BLaER1 treated with 17β-estradiol and CSF1 and Interleukin-3, amounts not matched to agents 10 nM and 100 nM (cell line): ENCODE measurements at regions not wholly inside any gene's neighbourhood (a gene's known extent, or its start where the extent isn't known, plus 50 kb on each side); places are given as distances from the start of the nearest gene placed in this dataset.

Experiments
- H3K27ac ChIP-seq, 11 experiments: shearing (Covaris generic); formaldehyde crosslinking; 2 replicates each; pipeline ENCODE4 v1.8.1; 2022
- H3K27me3 ChIP-seq, 11 experiments: shearing (Covaris generic); formaldehyde crosslinking; 2 replicates each; pipeline ENCODE4 v1.8.1; 2022
- H3K36me3 ChIP-seq, 11 experiments: shearing (Covaris generic); formaldehyde crosslinking; 2 replicates each; pipeline ENCODE4 v1.8.1; 2022
- H3K4me1 ChIP-seq, 10 experiments: shearing (Covaris generic); formaldehyde crosslinking; 2 replicates each; pipeline ENCODE4 v1.8.1; 2022
- H3K4me2 ChIP-seq, 11 experiments: shearing (Covaris generic); formaldehyde crosslinking; 2 replicates each; pipeline ENCODE4 v1.8.1; 2022
- H3K4me3 ChIP-seq, 10 experiments: shearing (Covaris generic); formaldehyde crosslinking; 2 replicates each; pipeline ENCODE4 v1.8.1; 2022
- H3K9ac ChIP-seq, 11 experiments: shearing (Covaris generic); formaldehyde crosslinking; 2 replicates each; pipeline ENCODE4 v1.8.1; 2022
- H3K9me3 ChIP-seq, 11 experiments: shearing (Covaris generic); formaldehyde crosslinking; replicated peaks in 1 of 11; 2 replicates each; pipeline ENCODE4 v1.8.1; 2022
- H4K20me1 ChIP-seq, 11 experiments: shearing (Covaris generic); formaldehyde crosslinking; 2 replicates each; pipeline ENCODE4 v1.8.1; 2022
- Cebpa-rat ChIP-seq, 11 experiments: shearing (Covaris generic); IDR thresholded peaks; 2 replicates each; pipeline ENCODE4 v1.8.1; 2022

GRCh38 chr9:134219646-134220060, 55.3 kb upstream of the RNU6ATAC start:
- peaks cover 52 to 100% (median 99%) of the 10 kb centered on the region in 10 experiments for H3K4me1 ChIP-seq
- H3K9ac ChIP-seq: peak overlapping the region in 5 of 11 experiments; percentile 5 to 44 (median 36); a peak in 5 of 22 replicates
- H4K20me1 ChIP-seq: no peaks in the 10 kb centered on the region
- no peaks in the 10 kb centered on the region for H3K9me3 ChIP-seq
- no peaks in the 10 kb centered on the region for H3K36me3 ChIP-seq
- no peak for TF ChIP-seq Cebpa-rat (IDR thresholded peaks at IDR 0.05)
- H3K27ac ChIP-seq: peak overlapping the region in 8 of 11 experiments; percentile 48 to 99 (median 95); a peak in 14 of 22 replicates
- H3K4me3 ChIP-seq: no peak overlapping the region
- H3K27me3 ChIP-seq: no peaks in the 10 kb centered on the region
- peak overlapping the region in 8 of 11 experiments; percentile 82 to 92 (median 86); a peak in 13 of 22 replicates for H3K4me2 ChIP-seq

- Histone ChIP-seq H3K4me3 (no peak overlapping the region), H3K27ac (peak overlapping the region in 8 of 11 experiments; percentile 2 to 97 (median 41); a peak in 16 of 22 replicates), H3K27me3 (no peaks in the 10 kb centered on the region), H4K20me1 (no peaks in the 10 kb centered on the region), H3K4me1 (peaks cover 52 to 100% (median 99%) of the 10 kb centered on the region in 10 experiments), H3K36me3 (no peaks in the 10 kb centered on the region), H3K4me2 (peak overlapping the region in 9 of 11 experiments; percentile 64 to 94 (median 84); a peak in 18 of 22 replicates), H3K9me3 (no peaks in the 10 kb centered on the region), H3K9ac (peak overlapping the region in 4 of 11 experiments; percentile 10 to 32 (median 27); a peak in 4 of 22 replicates)
- no peak for TF ChIP-seq Cebpa-rat (IDR thresholded peaks at IDR 0.05)
Measured at GRCh38 chr9:134220311-134220710, 55.9 kb upstream of the RNU6ATAC start.

GRCh38 chr9:134221273-134222017, 57.1 kb upstream of the RNU6ATAC start:
- H3K27ac ChIP-seq: peak overlapping the region in 8 of 11 experiments; percentile 22 to 97 (median 58); a peak in 14 of 22 replicates
- peak overlapping the region; percentile 32 to 94 (median 83) for H3K4me2 ChIP-seq
- no peak overlapping the region for H3K4me3 ChIP-seq
- H3K36me3 ChIP-seq: no peaks in the 10 kb centered on the region
- H4K20me1 ChIP-seq: no peaks in the 10 kb centered on the region
- no peaks in the 10 kb centered on the region for H3K27me3 ChIP-seq
- peak overlapping the region in 8 of 11 experiments; percentile 16 to 69 (median 41); a peak in 9 of 22 replicates for H3K9ac ChIP-seq
- peaks cover 52 to 100% (median 99%) of the 10 kb centered on the region in 10 experiments for H3K4me1 ChIP-seq
- no peak for TF ChIP-seq Cebpa-rat (IDR thresholded peaks at IDR 0.05)
- no peaks in the 10 kb centered on the region for H3K9me3 ChIP-seq

- Histone ChIP-seq H3K9ac (peak overlapping the region in 8 of 11 experiments; percentile 16 to 69 (median 41); a peak in 11 of 22 replicates), H3K9me3 (no peaks in the 10 kb centered on the region), H3K4me1 (peaks cover 52 to 100% (median 99%) of the 10 kb centered on the region in 10 experiments), H3K27ac (peak overlapping the region in 8 of 11 experiments; percentile 22 to 97 (median 58); a peak in 14 of 22 replicates), H3K27me3 (no peaks in the 10 kb centered on the region), H3K36me3 (no peaks in the 10 kb centered on the region), H3K4me2 (peak overlapping the region; percentile 32 to 94 (median 83)), H3K4me3 (no peak overlapping the region), H4K20me1 (no peaks in the 10 kb centered on the region)
- no peak for TF ChIP-seq Cebpa-rat (IDR thresholded peaks at IDR 0.05)
Measured at GRCh38 chr9:134222018-134222573, 57.7 kb upstream of the RNU6ATAC start.

- Histone ChIP-seq H3K27ac (peak overlapping the region in 8 of 11 experiments; percentile 88 to 96 (median 91); a peak in 14 of 22 replicates), H3K9ac (peak overlapping the region in 5 of 11 experiments; percentile 11 to 76 (median 55); a peak in 6 of 22 replicates), H4K20me1 (no peaks in the 10 kb centered on the region), H3K9me3 (no peaks in the 10 kb centered on the region), H3K4me1 (peaks cover 52 to 100% (median 99%) of the 10 kb centered on the region in 10 experiments), H3K4me2 (peak overlapping the region in 9 of 11 experiments; percentile 85 to 95 (median 92); a peak in 17 of 22 replicates), H3K4me3 (no peak overlapping the region), H3K36me3 (no peaks in the 10 kb centered on the region), H3K27me3 (no peaks in the 10 kb centered on the region)
- TF ChIP-seq Cebpa-rat (IDR thresholded peaks at IDR 0.05): no peak
Measured at GRCh38 chr9:134223091-134223490, 58.7 kb upstream of the RNU6ATAC start.

- Histone ChIP-seq H3K9me3 (no peaks in the 10 kb centered on the region), H3K4me2 (peak overlapping the region in 10 of 11 experiments; percentile 84 to 95 (median 92); a peak in 19 of 22 replicates), H3K4me1 (peaks cover 54 to 100% (median 99%) of the 10 kb centered on the region in 10 experiments), H4K20me1 (no peaks in the 10 kb centered on the region), H3K9ac (peak overlapping the region in 7 of 11 experiments; percentile 47 to 81 (median 73); a peak in 7 of 22 replicates), H3K36me3 (no peaks in the 10 kb centered on the region), H3K27ac (peak overlapping the region in 8 of 11 experiments; percentile 88 to 96 (median 91); a peak in 15 of 22 replicates), H3K27me3 (no peaks in the 10 kb centered on the region), H3K4me3 (no peak overlapping the region)
- TF ChIP-seq Cebpa-rat (IDR thresholded peaks at IDR 0.05): no peak
Measured at GRCh38 chr9:134223591-134224122, 59.3 kb upstream of the RNU6ATAC start.

GRCh38 chr9:134224127-134224526, 59.8 kb upstream of the RNU6ATAC start:
- Histone ChIP-seq H3K4me1 (peaks cover 58 to 100% (median 98%) of the 10 kb centered on the region in 10 experiments), H3K9ac (peak overlapping the region in 8 of 11 experiments; percentile 23 to 82 (median 74); a peak in 9 of 22 replicates), H3K4me3 (peak overlapping the region in 1 of 10 experiments; percentile 2; a peak in 1 of 20 replicates), H3K27ac (peak overlapping the region in 8 of 11 experiments; percentile 88 to 96 (median 91); a peak in 17 of 22 replicates), H4K20me1 (no peaks in the 10 kb centered on the region), H3K9me3 (no peaks in the 10 kb centered on the region), H3K27me3 (no peaks in the 10 kb centered on the region), H3K36me3 (no peaks in the 10 kb centered on the region), H3K4me2 (peak overlapping the region in 10 of 11 experiments; percentile 84 to 95 (median 92); a peak in 19 of 22 replicates)
- no peak for TF ChIP-seq Cebpa-rat (IDR thresholded peaks at IDR 0.05)

- Histone ChIP-seq H3K27me3 (no peaks in the 10 kb centered on the region), H3K4me3 (peak overlapping the region in 1 of 10 experiments; percentile 17; a peak in 1 of 20 replicates), H3K9ac (peak overlapping the region in 8 of 11 experiments; percentile 23 to 82 (median 76); a peak in 11 of 22 replicates), H3K4me2 (peak overlapping the region; percentile 83 to 95 (median 92); a peak in 20 of 22 replicates), H4K20me1 (no peaks in the 10 kb centered on the region), H3K9me3 (no peaks in the 10 kb centered on the region), H3K36me3 (no peaks in the 10 kb centered on the region), H3K4me1 (peaks cover 62 to 100% (median 98%) of the 10 kb centered on the region in 10 experiments), H3K27ac (peak overlapping the region in 8 of 11 experiments; percentile 88 to 96 (median 91); a peak in 17 of 22 replicates)
- no peak for TF ChIP-seq Cebpa-rat (IDR thresholded peaks at IDR 0.05)
Measured at GRCh38 chr9:134224567-134225093, 60.3 kb upstream of the RNU6ATAC start.
